ENCODE measurements at regions not wholly inside any gene's neighbourhood (a gene's known extent, or its start where the extent isn't known, plus 50 kb on each side); places are given as distances from the start of the nearest gene placed in this dataset.

GRCh38 chr12:111193977-111194702, 174.8 kb downstream of the PHETA1 start:
- TF ChIP-seq RFX5 (IDR thresholded peaks at IDR 0.05; ENCODE audit: borderline replicate concordance, low read depth, low read length) (no peak), HDAC2 (IDR thresholded peaks at IDR 0.05; ENCODE audit: borderline replicate concordance in 1 of 2, low read depth in 2 of 2, low read length in 2 of 2) (peak in 1 of 2 experiments; percentile 81; a peak in 1 of 4 replicates), BACH1 (IDR thresholded peaks at IDR 0.05; ENCODE audit: low read length) (no peak), CTCF (IDR thresholded peaks at IDR 0.05; ENCODE audit: control extremely low read depth in 1 of 3, insufficient read depth in 1 of 3, low read depth in 1 of 3, low read length in 3 of 3) (no peak)
